DND-41 (cell line): ENCODE measurements at regions not wholly inside any gene's neighbourhood (a gene's known extent, or its start where the extent isn't known, plus 50 kb on each side); places are given as distances from the start of the nearest gene placed in this dataset.

ENCODE experiments used
- ATAC-seq: fragments of 200-7000 bp; cut with Tn5 transposase; 3 replicates; pipeline ENCODE4 v1.9.1; 2021; ENCODE audit warnings: low read depth; ENCODE audit not compliant: insufficient read depth
- DNase-seq: peaks from one replicate; pipeline ENCODE4 v3.0.0-alpha.2; 2020
- H2AFZ ChIP-seq: 2 replicates; pipeline ENCODE4 v1.6.0; 2012; ENCODE audit warnings: low read depth, low read length
- H3K27ac ChIP-seq: 2 replicates; pipeline ENCODE4 v1.5.1; 2012; ENCODE audit warnings: low read length, inconsistent platforms
- H3K27me3 ChIP-seq: fragments of 200-600 bp; sonication (generic); 2 replicates; pipeline ENCODE4 v1.6.0; 2012; ENCODE audit warnings: low read length, mild to moderate bottlenecking, inconsistent platforms; ENCODE audit not compliant: insufficient read depth, poor library complexity
- H3K36me3 ChIP-seq: 2 replicates; pipeline ENCODE4 v1.5.1; 2012; ENCODE audit warnings: low read length, inconsistent platforms; ENCODE audit not compliant: insufficient read depth
- H3K4me1 ChIP-seq: 2 replicates; pipeline ENCODE4 v1.5.1; 2012; ENCODE audit warnings: mild to moderate bottlenecking, low read length; ENCODE audit not compliant: insufficient read depth
- H3K4me2 ChIP-seq: 2 replicates; pipeline ENCODE4 v1.6.0; 2012; ENCODE audit warnings: mild to moderate bottlenecking, moderate library complexity, low read length, inconsistent platforms; ENCODE audit not compliant: insufficient read depth
- H3K4me3 ChIP-seq, 2 experiments: fragments of 200-600 bp in 1 of 2; shearing (Covaris generic) in 1 of 2; 2 replicates each; pipeline ENCODE4 v1.5.1; 2012 to 2016; ENCODE audit warnings: inconsistent platforms in 2 of 2, low read length in 2 of 2, mild to moderate bottlenecking in 2 of 2, low read depth in 1 of 2, moderate library complexity in 1 of 2
- H3K79me2 ChIP-seq: 2 replicates; pipeline ENCODE4 v1.6.0; 2012; ENCODE audit warnings: low read length, inconsistent platforms; ENCODE audit not compliant: insufficient read depth
- H3K9ac ChIP-seq: 2 replicates; pipeline ENCODE4 v1.6.0; 2012; ENCODE audit warnings: low read depth, mild to moderate bottlenecking, inconsistent platforms, low read length, moderate library complexity
- H3K9me3 ChIP-seq: 2 replicates; pipeline ENCODE4 v1.5.1; 2012; ENCODE audit warnings: low read length, moderate library complexity, mild to moderate bottlenecking, inconsistent platforms; ENCODE audit not compliant: insufficient read depth, severe bottlenecking
- H4K20me1 ChIP-seq: 2 replicates; pipeline ENCODE4 v1.6.0; 2012; ENCODE audit warnings: low read length; ENCODE audit not compliant: insufficient read depth
- EZH2 ChIP-seq: IDR thresholded peaks from 3 replicates; pipeline ENCODE4 v1.6.1; 2012; ENCODE audit warnings: borderline replicate concordance, low read depth, mild to moderate bottlenecking, moderate library complexity, low read length, inconsistent platforms; ENCODE audit not compliant: severe bottlenecking
- TF ChIP-seq, protein P1 (sequence below): IDR thresholded peaks from 2 replicates; pipeline ENCODE4 v1.5.1; 2012; ENCODE audit warnings: borderline replicate concordance, low read length, moderate library complexity, mild to moderate bottlenecking; ENCODE audit not compliant: poor library complexity, severe bottlenecking; ENCODE audit errors: extremely low read depth

DNA sequence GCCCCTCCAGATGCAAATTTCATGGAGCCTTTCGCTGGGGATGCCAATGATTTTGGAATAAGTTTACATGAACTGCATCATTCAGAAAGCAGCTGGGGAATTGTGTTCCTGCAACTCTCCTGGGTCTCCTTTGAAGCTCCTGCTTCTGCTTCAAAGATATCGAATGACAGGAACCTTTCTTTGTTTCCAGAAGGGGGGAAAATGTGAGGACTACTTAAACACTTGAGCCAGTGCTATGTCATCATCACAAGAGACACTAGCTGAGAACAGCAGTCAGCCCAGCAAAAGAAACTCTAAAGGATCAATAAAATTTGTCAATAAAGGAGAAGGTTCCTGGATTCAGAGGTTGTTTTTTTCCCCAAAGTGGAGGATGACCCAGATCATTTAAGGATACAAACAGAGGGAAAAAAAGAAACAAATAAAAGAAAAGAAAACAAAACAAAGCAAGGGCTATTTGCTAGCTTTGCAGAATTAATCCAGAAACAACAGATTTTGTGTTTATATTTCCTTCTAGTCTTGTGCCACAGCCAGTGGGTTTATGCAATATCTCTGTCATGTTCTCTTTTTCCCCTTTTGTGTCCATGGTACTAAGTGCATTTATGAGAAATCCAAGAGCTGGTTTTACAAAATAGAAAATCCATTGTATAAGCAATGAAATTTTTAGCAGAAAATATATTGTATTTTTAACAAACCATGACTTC is 463.7 kb downstream of the CDH2 start:
- peaks cover 11% of the 10 kb centered on the region; the same call in 1 of the 2 replicates for H3K4me1 ChIP-seq
- DNase-seq, result no peak
- no peaks in the 10 kb centered on the region for H3K36me3 ChIP-seq
- H3K9me3 ChIP-seq, result peaks cover 10% of the 10 kb centered on the region
- H3K9ac ChIP-seq, result no peak overlapping the region
- ATAC-seq, result no peak
- no peaks in the 10 kb centered on the region for H3K79me2 ChIP-seq
- no peak overlapping the region for H3K4me2 ChIP-seq
- no peaks in the 10 kb centered on the region for H4K20me1 ChIP-seq
- no peak for TF ChIP-seq EZH2
- TF ChIP-seq, protein P1, sequence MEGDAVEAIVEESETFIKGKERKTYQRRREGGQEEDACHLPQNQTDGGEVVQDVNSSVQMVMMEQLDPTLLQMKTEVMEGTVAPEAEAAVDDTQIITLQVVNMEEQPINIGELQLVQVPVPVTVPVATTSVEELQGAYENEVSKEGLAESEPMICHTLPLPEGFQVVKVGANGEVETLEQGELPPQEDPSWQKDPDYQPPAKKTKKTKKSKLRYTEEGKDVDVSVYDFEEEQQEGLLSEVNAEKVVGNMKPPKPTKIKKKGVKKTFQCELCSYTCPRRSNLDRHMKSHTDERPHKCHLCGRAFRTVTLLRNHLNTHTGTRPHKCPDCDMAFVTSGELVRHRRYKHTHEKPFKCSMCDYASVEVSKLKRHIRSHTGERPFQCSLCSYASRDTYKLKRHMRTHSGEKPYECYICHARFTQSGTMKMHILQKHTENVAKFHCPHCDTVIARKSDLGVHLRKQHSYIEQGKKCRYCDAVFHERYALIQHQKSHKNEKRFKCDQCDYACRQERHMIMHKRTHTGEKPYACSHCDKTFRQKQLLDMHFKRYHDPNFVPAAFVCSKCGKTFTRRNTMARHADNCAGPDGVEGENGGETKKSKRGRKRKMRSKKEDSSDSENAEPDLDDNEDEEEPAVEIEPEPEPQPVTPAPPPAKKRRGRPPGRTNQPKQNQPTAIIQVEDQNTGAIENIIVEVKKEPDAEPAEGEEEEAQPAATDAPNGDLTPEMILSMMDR, result no peak
- no peak overlapping the region for H3K27ac ChIP-seq
- H2AFZ ChIP-seq, result no peak overlapping the region
- no peak overlapping the region for H3K4me3 ChIP-seq
- H3K27me3 ChIP-seq, result no peaks in the 10 kb centered on the region

DNA sequence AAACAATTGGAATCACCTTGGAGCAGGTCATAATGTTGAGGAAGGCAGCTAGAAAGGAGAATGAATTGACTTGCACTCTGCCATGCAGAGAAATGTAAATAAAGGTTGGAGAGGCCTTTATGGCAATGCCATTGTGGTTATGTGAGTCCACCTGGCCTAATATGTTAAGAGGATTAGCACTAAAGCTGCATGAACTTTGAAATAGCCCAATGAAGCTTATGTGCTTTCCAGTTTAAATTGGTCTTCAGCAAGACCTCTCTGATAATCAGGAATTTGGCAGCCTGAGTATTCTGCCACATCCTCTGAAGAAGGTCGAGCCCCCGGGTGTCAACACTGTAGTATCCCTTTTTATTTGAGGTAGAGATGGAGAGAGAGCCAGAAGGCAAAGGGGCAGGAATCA is 464.9 kb downstream of the CDH2 start:
- Histone ChIP-seq H3K9ac (no peak overlapping the region), H3K36me3 (no peaks in the 10 kb centered on the region), H2AFZ (no peak overlapping the region), H3K4me3 (no peak overlapping the region), H3K79me2 (no peaks in the 10 kb centered on the region), H4K20me1 (no peaks in the 10 kb centered on the region), H3K4me2 (no peak overlapping the region), H3K27me3 (no peaks in the 10 kb centered on the region), H3K4me1 (peaks cover 11% of the 10 kb centered on the region; the same call in 1 of the 2 replicates), H3K27ac (no peak overlapping the region), H3K9me3 (peaks cover 10% of the 10 kb centered on the region)
- ATAC-seq (no peak), DNase-seq (no peak)
- no peak for TF ChIP-seq EZH2
- TF ChIP-seq, protein P1, result no peak

DNA sequence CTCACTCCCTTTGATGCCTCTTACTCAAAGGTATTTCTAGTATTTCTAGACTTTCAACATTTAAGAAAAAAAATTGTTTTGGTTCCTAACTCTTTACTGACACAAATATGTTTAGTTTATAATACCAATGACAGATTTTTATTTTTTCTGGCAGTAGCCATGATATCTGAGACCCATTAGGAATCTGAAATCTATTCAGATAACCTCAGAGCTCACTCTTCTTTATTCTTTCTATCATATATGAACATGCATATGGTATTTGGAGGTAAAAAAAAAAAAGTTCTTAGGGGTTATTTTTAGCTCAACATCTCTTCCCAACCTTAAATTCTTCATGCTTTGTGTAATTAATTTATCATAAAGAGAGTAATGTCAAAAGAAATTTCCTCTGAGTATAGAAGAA is 465.5 kb downstream of the CDH2 start:
- Histone ChIP-seq H3K27ac (no peak overlapping the region), H3K4me1 (peaks cover 11% of the 10 kb centered on the region; the same call in 1 of the 2 replicates), H3K9me3 (peaks cover 10% of the 10 kb centered on the region), H4K20me1 (no peaks in the 10 kb centered on the region), H3K4me2 (no peak overlapping the region), H3K9ac (no peak overlapping the region), H3K36me3 (no peaks in the 10 kb centered on the region), H3K79me2 (no peaks in the 10 kb centered on the region), H3K4me3 (no peak overlapping the region), H2AFZ (no peak overlapping the region), H3K27me3 (no peaks in the 10 kb centered on the region)
- TF ChIP-seq, protein P1, result no peak
- no peak for TF ChIP-seq EZH2
- ATAC-seq (no peak), DNase-seq (no peak)

GRCh38 chr18:27709344-27709743 is 467.6 kb downstream of the CDH2 start:
- Histone ChIP-seq H3K27ac (no peak overlapping the region), H3K79me2 (no peaks in the 10 kb centered on the region), H3K4me3 (no peak overlapping the region), H3K4me2 (no peak overlapping the region), H3K36me3 (no peaks in the 10 kb centered on the region), H3K9me3 (peaks cover 10% of the 10 kb centered on the region), H3K9ac (no peak overlapping the region), H3K4me1 (no peaks in the 10 kb centered on the region), H2AFZ (no peak overlapping the region), H3K27me3 (no peaks in the 10 kb centered on the region), H4K20me1 (no peaks in the 10 kb centered on the region)
- no peak for ATAC-seq
- TF ChIP-seq, protein P1, result no peak
- TF ChIP-seq EZH2, result no peak
- no peak for DNase-seq
